ENCODE measurements at regions not wholly inside any gene's neighbourhood (a gene's known extent, or its start where the extent isn't known, plus 50 kb on each side); places are given as distances from the start of the nearest gene placed in this dataset.
"Not testable (repeated sequence)": the region's sequence is repeated elsewhere in the genome, so short reads cannot be mapped to it uniquely, and the experiment has no call there.

- TF ChIP-seq CTCF, POLR2A, EP300 (IDR thresholded peaks at IDR 0.05): not testable (repeated sequence)
Observed at GRCh38 chr20:52032304-52032683, 159.3 kb downstream of the ZFP64 start.

All from tibial nerve (tissue), 4 donors.